K562 (cell line): ENCODE measurements at regions not wholly inside any gene's neighbourhood (a gene's known extent, or its start where the extent isn't known, plus 50 kb on each side); places are given as distances from the start of the nearest gene placed in this dataset.

Experiments used
- ATAC-seq: fragments of 200-7000 bp; cut with Tn5 transposase; 3 replicates; pipeline ENCODE4 v1.9.1; 2020; ENCODE audit warnings: moderate library complexity
- BruUV-seq: library from RNA; stranded (reverse); fragments of 400-500 nt; replicated peaks from 2 replicates; lab custom pipeline; 2021; lab: Mats Ljungman, UMichigan
- CTCF ChIA-PET: fragments of 300-600 bp; formaldehyde crosslinking; extraction: SDS; loops from one replicate; lab custom pipeline; 2021; ENCODE audit warnings: low intra/inter-chr PET ratio; lab: Yijun Ruan, JAX
- POLR2A ChIA-PET: fragments of 300-600, 350-650 bp; sonication (Branson Sonifier 250); formaldehyde crosslinking; extraction: SDS; loops from one replicate; lab custom pipeline; 2021; ENCODE audit warnings: antibody characterized with exemption, inconsistent platforms; lab: Yijun Ruan, JAX
- DNase-seq, 4 experiments: peaks; one replicate each; pipeline versions ENCODE4 v3.0.0 to v3.0.0-alpha.2; 2011 to 2018; ENCODE audit warnings: low spot score in 3 of 4, mixed read lengths in 3 of 4; ENCODE audit errors: extremely low read depth in 1 of 4
- FAIRE-seq: peaks from 2 replicates; lab custom pipeline; 2011; peaks lifted over from hg19 to GRCh38; lab: Jason Lieb, UNC
- H2AFZ ChIP-seq: 2 replicates; pipeline ENCODE4 v1.6.0; 2011; ENCODE audit warnings: low read depth, low read length, control low read depth, inconsistent platforms
- H3K27ac ChIP-seq: fragments of 200-600 bp; 3 replicates; pipeline ENCODE4 v1.8.0; 2011; ENCODE audit warnings: low read depth, mild to moderate bottlenecking, control low read depth, inconsistent platforms, low read length, moderate library complexity, mixed read lengths; ENCODE audit errors: extremely low read depth
- H3K27me3 ChIP-seq, 2 experiments: fragments of 300-600 bp in 1 of 2; 2 replicates in 1 of 2; 3 replicates in 1 of 2; pipeline versions ENCODE4 v1.6.0 to v1.8.0; 2011; ENCODE audit warnings: inconsistent platforms in 2 of 2, low read length in 2 of 2, mild to moderate bottlenecking in 1 of 2, mixed read lengths in 1 of 2, moderate library complexity in 1 of 2; ENCODE audit not compliant: control insufficient read depth in 2 of 2, insufficient read depth in 2 of 2
- H3K36me3 ChIP-seq: fragments of 300-600 bp; 3 replicates; pipeline ENCODE4 v1.8.0; 2011; ENCODE audit warnings: mild to moderate bottlenecking, low read length, inconsistent platforms; ENCODE audit not compliant: control insufficient read depth, insufficient read depth
- H3K4me1 ChIP-seq, 2 experiments: fragments of 200-600 bp in 1 of 2; replicated peaks in 1 of 2; 2 replicates in 1 of 2; 3 replicates in 1 of 2; pipeline versions ENCODE4 v1.5.1 to v1.8.0; 2011; ENCODE audit warnings: inconsistent platforms in 2 of 2, low read length in 2 of 2, mild to moderate bottlenecking in 1 of 2, mixed read lengths in 1 of 2, moderate library complexity in 1 of 2; ENCODE audit not compliant: control insufficient read depth in 2 of 2, insufficient read depth in 2 of 2
- H3K4me2 ChIP-seq: 2 replicates; pipeline ENCODE4 v1.6.1; 2011; ENCODE audit warnings: low read length, control low read depth, inconsistent platforms, mixed read lengths; ENCODE audit not compliant: insufficient read depth
- H3K4me3 ChIP-seq: fragments of 200-600 bp; sonication (generic), shearing (Covaris generic); 2 replicates; pipeline ENCODE4 v1.5.1; 2016; ENCODE audit warnings: control low read depth, inconsistent platforms
- H3K79me2 ChIP-seq: fragments of 200-600 bp; 3 replicates; pipeline ENCODE4 v1.8.0; 2011; ENCODE audit warnings: low read length, inconsistent platforms; ENCODE audit not compliant: control insufficient read depth, insufficient read depth
- H3K9ac ChIP-seq, 2 experiments: 2 replicates each; pipeline versions ENCODE4 v1.6.0 to v1.6.1; 2011; ENCODE audit warnings: low read depth in 2 of 2, low read length in 2 of 2, control low read depth in 1 of 2, inconsistent platforms in 1 of 2, mild to moderate bottlenecking in 1 of 2, mixed read lengths in 1 of 2; ENCODE audit not compliant: insufficient read depth in 1 of 2
- H3K9me1 ChIP-seq: one replicate; pipeline ENCODE4 v1.6.0; 2011; ENCODE audit warnings: inconsistent platforms, mild to moderate bottlenecking, low read length, moderate library complexity; ENCODE audit not compliant: control insufficient read depth, insufficient read depth
- H3K9me3 ChIP-seq: replicated peaks from 2 replicates; pipeline ENCODE4 v1.5.1; 2011; ENCODE audit warnings: low read depth, low read length, inconsistent platforms; ENCODE audit not compliant: control insufficient read depth, insufficient read depth
- H4K20me1 ChIP-seq: replicated peaks from 2 replicates; pipeline ENCODE4 v1.6.1; 2011; ENCODE audit warnings: low read length, inconsistent platforms, mixed read lengths; ENCODE audit not compliant: control insufficient read depth, insufficient read depth
- ETV5 ChIP-seq: sonication (generic); formaldehyde crosslinking; IDR thresholded peaks from 2 replicates; pipeline ENCODE4 v1.4.0; 2020; ENCODE audit warnings: low read depth, mild to moderate bottlenecking, missing genetic modification reagents
- HNRNPUL1 ChIP-seq: fragments of 200-400 bp; formaldehyde crosslinking; IDR thresholded peaks from 2 replicates; pipeline ENCODE4 v1.6.1; 2017; ENCODE audit warnings: low read length
- NFATC3 ChIP-seq: fragments of 450-650 bp; IDR thresholded peaks from 2 replicates; pipeline ENCODE4 v1.6.1; 2017; ENCODE audit warnings: mild to moderate bottlenecking
- SAFB ChIP-seq: fragments of 200-400 bp; formaldehyde crosslinking; IDR thresholded peaks from 2 replicates; pipeline ENCODE4 v1.6.1; 2017; ENCODE audit warnings: low read depth, low read length, borderline replicate concordance
- SETDB1 ChIP-seq: IDR thresholded peaks from one replicate; pipeline ENCODE4 v1.6.1; 2012; ENCODE audit warnings: low read length, control low read depth, inconsistent platforms
- XRCC4 ChIP-seq: IDR thresholded peaks from one replicate; pipeline ENCODE4 v1.6.1; 2011; ENCODE audit not compliant: insufficient read depth, insufficient read length; ENCODE audit errors: extremely low read depth
- ZC3H8 ChIP-seq: fragments of 450-650 bp; IDR thresholded peaks from 2 replicates; pipeline ENCODE4 v1.6.1; 2017
- WGBS: fragments of 100-300 bp; shearing (Covaris generic); methylation state at CpG from one replicate; pipeline ENCODE4 v1.1.6; 2016; ENCODE audit warnings: low coverage, mixed read lengths; ENCODE audit not compliant: insufficient coverage; ENCODE audit errors: missing lambda C conversion rate; 5-methylcytosine and 5-hydroxymethylcytosine counted together
- in situ Hi-C: fragments of 300-500 bp; cut with MboI; formaldehyde crosslinking; loops from 4 replicates; pipeline ENCODE4 v1.15.0; 2018; ENCODE audit warnings: inconsistent platforms, mixed read lengths
- intact Hi-C: fragments of 100-400 bp; cut with micrococcal nuclease; formaldehyde crosslinking; loops from 2 replicates; pipeline ENCODE4 v1.14.2; 2022
- TF ChIP-seq, protein P1 (sequence below): sonication (generic); formaldehyde crosslinking; IDR thresholded peaks from 2 replicates; pipeline ENCODE4 v1.8.1; 2023; ENCODE audit warnings: mild to moderate bottlenecking, missing genetic modification reagents
- TF ChIP-seq, protein P2 (sequence below): fragments of 250-450 bp; sonication (Bioruptor Pico); IDR thresholded peaks from 2 replicates; pipeline ENCODE4 v1.9.0; 2021; ENCODE audit warnings: mild to moderate bottlenecking
- TF ChIP-seq, protein P3 (sequence below): fragments of 200-600 bp; sonication (generic); IDR thresholded peaks from one replicate; pipeline ENCODE4 v1.6.1; 2012; ENCODE audit warnings: mild to moderate bottlenecking, low read depth, low read length, inconsistent platforms

DNA sequence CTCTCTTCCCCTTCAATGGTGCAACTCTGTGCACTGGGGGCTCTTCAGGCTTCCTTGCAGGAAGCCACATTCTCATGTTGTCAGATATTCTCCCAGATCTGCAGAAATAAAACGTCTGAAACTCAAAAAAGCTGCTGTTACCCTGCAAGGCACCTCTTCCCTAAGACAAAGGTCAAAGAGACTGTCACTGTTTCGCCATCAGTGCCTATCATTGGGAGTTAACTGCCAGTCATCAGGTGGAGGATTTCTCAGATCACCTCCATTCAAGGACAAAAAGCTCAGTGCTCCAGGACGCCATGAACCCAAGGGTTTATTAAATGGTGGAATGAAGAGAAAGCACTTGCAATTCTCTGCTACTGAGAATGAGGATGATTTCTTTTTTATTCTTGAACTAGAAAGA, 144.6 kb upstream of the PALS2 start:
- in situ Hi-C loops = no loop called here
- Histone ChIP-seq H3K36me3 (no peaks in the 10 kb centered on the region), H2AFZ (no peak overlapping the region), H3K9ac (no peak overlapping the region), H3K4me3 (no peak overlapping the region), H3K9me1 (no peaks in the 10 kb centered on the region), H3K27ac (no peak overlapping the region), H3K79me2 (no peaks in the 10 kb centered on the region), H3K27me3 (peaks cover 0 to 5% of the 10 kb centered on the region in 2 experiments; a peak in 3 of 5 replicates), H3K4me1 (no peaks in the 10 kb centered on the region), H4K20me1 (no peaks in the 10 kb centered on the region), H3K4me2 (no peak overlapping the region), H3K9me3 (no peaks in the 10 kb centered on the region)
- DNase-seq = no peak
- ChIA-PET CTCF (no interaction called here), POLR2A (interaction anchor here (0.9 kb wide), 1 partner anchor 8 kb away, joined by 3 read pairs; no protein-coding TSS in a partner anchor)
- 0% methylated on average over 3 of the region's 3 CpGs for WGBS
- no TSS peak for BruUV-seq
- intact Hi-C loops = no loop called here
- FAIRE-seq = no peak
- no peak for ATAC-seq
- TF ChIP-seq SETDB1 = no peak
- TF ChIP-seq ETV5 = no peak
- TF ChIP-seq, protein P1, sequence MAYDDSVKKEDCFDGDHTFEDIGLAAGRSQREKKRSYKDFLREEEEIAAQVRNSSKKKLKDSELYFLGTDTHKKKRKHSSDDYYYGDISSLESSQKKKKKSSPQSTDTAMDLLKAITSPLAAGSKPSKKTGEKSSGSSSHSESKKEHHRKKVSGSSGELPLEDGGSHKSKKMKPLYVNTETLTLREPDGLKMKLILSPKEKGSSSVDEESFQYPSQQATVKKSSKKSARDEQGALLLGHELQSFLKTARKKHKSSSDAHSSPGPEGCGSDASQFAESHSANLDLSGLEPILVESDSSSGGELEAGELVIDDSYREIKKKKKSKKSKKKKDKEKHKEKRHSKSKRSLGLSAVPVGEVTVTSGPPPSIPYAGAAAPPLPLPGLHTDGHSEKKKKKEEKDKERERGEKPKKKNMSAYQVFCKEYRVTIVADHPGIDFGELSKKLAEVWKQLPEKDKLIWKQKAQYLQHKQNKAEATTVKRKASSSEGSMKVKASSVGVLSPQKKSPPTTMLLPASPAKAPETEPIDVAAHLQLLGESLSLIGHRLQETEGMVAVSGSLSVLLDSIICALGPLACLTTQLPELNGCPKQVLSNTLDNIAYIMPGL = no peak
- no peak for TF ChIP-seq ZC3H8
- no peak for TF ChIP-seq HNRNPUL1
- TF ChIP-seq, protein P2, sequence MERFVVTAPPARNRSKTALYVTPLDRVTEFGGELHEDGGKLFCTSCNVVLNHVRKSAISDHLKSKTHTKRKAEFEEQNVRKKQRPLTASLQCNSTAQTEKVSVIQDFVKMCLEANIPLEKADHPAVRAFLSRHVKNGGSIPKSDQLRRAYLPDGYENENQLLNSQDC (CRISPR knock-in tag) = no peak
- TF ChIP-seq, protein P3, sequence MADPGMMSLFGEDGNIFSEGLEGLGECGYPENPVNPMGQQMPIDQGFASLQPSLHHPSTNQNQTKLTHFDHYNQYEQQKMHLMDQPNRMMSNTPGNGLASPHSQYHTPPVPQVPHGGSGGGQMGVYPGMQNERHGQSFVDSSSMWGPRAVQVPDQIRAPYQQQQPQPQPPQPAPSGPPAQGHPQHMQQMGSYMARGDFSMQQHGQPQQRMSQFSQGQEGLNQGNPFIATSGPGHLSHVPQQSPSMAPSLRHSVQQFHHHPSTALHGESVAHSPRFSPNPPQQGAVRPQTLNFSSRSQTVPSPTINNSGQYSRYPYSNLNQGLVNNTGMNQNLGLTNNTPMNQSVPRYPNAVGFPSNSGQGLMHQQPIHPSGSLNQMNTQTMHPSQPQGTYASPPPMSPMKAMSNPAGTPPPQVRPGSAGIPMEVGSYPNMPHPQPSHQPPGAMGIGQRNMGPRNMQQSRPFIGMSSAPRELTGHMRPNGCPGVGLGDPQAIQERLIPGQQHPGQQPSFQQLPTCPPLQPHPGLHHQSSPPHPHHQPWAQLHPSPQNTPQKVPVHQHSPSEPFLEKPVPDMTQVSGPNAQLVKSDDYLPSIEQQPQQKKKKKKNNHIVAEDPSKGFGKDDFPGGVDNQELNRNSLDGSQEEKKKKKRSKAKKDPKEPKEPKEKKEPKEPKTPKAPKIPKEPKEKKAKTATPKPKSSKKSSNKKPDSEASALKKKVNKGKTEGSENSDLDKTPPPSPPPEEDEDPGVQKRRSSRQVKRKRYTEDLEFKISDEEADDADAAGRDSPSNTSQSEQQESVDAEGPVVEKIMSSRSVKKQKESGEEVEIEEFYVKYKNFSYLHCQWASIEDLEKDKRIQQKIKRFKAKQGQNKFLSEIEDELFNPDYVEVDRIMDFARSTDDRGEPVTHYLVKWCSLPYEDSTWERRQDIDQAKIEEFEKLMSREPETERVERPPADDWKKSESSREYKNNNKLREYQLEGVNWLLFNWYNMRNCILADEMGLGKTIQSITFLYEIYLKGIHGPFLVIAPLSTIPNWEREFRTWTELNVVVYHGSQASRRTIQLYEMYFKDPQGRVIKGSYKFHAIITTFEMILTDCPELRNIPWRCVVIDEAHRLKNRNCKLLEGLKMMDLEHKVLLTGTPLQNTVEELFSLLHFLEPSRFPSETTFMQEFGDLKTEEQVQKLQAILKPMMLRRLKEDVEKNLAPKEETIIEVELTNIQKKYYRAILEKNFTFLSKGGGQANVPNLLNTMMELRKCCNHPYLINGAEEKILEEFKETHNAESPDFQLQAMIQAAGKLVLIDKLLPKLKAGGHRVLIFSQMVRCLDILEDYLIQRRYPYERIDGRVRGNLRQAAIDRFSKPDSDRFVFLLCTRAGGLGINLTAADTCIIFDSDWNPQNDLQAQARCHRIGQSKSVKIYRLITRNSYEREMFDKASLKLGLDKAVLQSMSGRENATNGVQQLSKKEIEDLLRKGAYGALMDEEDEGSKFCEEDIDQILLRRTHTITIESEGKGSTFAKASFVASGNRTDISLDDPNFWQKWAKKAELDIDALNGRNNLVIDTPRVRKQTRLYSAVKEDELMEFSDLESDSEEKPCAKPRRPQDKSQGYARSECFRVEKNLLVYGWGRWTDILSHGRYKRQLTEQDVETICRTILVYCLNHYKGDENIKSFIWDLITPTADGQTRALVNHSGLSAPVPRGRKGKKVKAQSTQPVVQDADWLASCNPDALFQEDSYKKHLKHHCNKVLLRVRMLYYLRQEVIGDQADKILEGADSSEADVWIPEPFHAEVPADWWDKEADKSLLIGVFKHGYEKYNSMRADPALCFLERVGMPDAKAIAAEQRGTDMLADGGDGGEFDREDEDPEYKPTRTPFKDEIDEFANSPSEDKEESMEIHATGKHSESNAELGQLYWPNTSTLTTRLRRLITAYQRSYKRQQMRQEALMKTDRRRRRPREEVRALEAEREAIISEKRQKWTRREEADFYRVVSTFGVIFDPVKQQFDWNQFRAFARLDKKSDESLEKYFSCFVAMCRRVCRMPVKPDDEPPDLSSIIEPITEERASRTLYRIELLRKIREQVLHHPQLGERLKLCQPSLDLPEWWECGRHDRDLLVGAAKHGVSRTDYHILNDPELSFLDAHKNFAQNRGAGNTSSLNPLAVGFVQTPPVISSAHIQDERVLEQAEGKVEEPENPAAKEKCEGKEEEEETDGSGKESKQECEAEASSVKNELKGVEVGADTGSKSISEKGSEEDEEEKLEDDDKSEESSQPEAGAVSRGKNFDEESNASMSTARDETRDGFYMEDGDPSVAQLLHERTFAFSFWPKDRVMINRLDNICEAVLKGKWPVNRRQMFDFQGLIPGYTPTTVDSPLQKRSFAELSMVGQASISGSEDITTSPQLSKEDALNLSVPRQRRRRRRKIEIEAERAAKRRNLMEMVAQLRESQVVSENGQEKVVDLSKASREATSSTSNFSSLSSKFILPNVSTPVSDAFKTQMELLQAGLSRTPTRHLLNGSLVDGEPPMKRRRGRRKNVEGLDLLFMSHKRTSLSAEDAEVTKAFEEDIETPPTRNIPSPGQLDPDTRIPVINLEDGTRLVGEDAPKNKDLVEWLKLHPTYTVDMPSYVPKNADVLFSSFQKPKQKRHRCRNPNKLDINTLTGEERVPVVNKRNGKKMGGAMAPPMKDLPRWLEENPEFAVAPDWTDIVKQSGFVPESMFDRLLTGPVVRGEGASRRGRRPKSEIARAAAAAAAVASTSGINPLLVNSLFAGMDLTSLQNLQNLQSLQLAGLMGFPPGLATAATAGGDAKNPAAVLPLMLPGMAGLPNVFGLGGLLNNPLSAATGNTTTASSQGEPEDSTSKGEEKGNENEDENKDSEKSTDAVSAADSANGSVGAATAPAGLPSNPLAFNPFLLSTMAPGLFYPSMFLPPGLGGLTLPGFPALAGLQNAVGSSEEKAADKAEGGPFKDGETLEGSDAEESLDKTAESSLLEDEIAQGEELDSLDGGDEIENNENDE = no peak
- TF ChIP-seq SAFB = no peak
- no peak for TF ChIP-seq NFATC3
- no peak for TF ChIP-seq XRCC4
